Right lobe of liver (tissue), 4 donors: ENCODE measurements at regions not wholly inside any gene's neighbourhood (a gene's known extent, or its start where the extent isn't known, plus 50 kb on each side); places are given as distances from the start of the nearest gene placed in this dataset.

Experiments used
- CTCF ChIP-seq, 4 donors: fragments of 200-600 bp in 3 of 4; fragments of 450-650 bp in 1 of 4; IDR thresholded peaks; one replicate each; pipeline versions ENCODE4 v1.5.1 to v1.8.0; 2016 to 2022; ENCODE audit warnings: antibody characterized with exemption in 4 of 4, mild to moderate bottlenecking in 2 of 4
- POLR2A ChIP-seq: fragments of 450-650 bp; IDR thresholded peaks from one replicate; pipeline ENCODE4 v1.6.1; 2017; ENCODE audit warnings: antibody characterized with exemption, mild to moderate bottlenecking
- donor health status: DM: no; HTN: no; CAD: no.
- donor health status: DM: no; HTN: no; CAD: no.
- donor health status: DM: no; HTN: yes; CAD: no.

- no peak for TF ChIP-seq POLR2A
- no peak for TF ChIP-seq CTCF (IDR thresholded peaks at IDR 0.05)
Observed at GRCh38 chr5:155144956-155145355, 131.4 kb downstream of the KIF4B start.
